Cerebellar nuclear complex (tissue), 1 donor: ENCODE measurements at regions not wholly inside any gene's neighbourhood (a gene's known extent, or its start where the extent isn't known, plus 50 kb on each side); places are given as distances from the start of the nearest gene placed in this dataset.
"Not testable (repeated sequence)": the region's sequence is repeated elsewhere in the genome, so short reads cannot be mapped to it uniquely, and the experiment has no call there.

Source experiments
- DNase-seq, 2 experiments: peaks; one replicate each; lab custom pipeline; 2025; lab: John Stamatoyannopoulos, UW

GRCh38 chr12:78269620-78270019, 438.9 kb downstream of the NAV3 start:
- no peak for DNase-seq

- DNase-seq, result no peak
Observed at GRCh38 chr12:78271546-78271945, 440.9 kb downstream of the NAV3 start.

DNA sequence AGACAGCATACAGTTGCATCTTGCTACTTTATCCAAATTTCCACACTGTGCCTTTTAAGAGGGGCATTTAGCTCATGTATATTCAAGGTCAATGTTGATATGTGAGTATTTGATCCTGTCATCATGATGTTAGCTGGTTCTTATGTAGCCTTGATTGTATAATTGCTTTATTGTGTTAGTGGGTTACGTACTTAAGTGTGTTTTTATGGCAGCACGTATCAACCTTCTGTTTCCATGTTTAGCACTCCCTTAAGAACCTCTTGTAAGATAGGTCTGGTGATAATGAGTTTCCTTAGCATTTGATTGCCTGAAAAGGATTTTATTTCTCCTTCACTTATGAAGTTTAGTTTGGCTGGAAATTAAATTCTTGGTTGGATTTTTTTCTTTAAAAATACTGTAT, 445.2 kb downstream of the NAV3 start:
- DNase-seq, result no peak

GRCh38 chr12:78278706-78279190, 448.1 kb downstream of the NAV3 start:
- DNase-seq, result no peak

GRCh38 chr12:78279567-78279966, 448.9 kb downstream of the NAV3 start:
- no peak for DNase-seq

- DNase-seq, result not testable (repeated sequence)
Observed at GRCh38 chr12:78281102-78281501, 450.4 kb downstream of the NAV3 start.

DNA sequence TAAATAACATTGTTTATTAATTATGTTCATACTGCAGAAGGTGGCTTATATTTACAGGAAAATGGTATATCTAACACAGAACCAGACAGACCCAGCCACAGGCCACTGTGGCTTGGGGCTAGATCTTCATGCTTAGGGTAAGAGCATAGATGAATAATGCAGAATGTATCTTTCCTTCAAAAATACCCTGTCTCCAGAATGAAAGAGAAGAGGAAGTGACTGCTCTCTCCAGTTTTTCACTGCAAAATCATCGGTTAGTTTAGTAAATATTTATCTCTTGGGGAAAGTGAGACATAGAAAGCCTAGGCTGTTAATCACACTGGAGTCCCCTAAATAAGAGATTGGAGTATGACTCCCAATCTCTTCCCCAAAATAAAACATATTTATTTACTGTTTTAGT, 453.7 kb downstream of the NAV3 start:
- DNase-seq, result no peak

GRCh38 chr12:78290606-78291345, 460.1 kb downstream of the NAV3 start:
- no peak for DNase-seq

GRCh38 chr12:78293059-78293686, 462.5 kb downstream of the NAV3 start:
- DNase-seq, result no peak

GRCh38 chr12:78301282-78301681, 470.6 kb downstream of the NAV3 start:
- DNase-seq, result not testable (repeated sequence)

GRCh38 chr12:78305808-78306207, 475.1 kb downstream of the NAV3 start:
- no peak for DNase-seq

DNA sequence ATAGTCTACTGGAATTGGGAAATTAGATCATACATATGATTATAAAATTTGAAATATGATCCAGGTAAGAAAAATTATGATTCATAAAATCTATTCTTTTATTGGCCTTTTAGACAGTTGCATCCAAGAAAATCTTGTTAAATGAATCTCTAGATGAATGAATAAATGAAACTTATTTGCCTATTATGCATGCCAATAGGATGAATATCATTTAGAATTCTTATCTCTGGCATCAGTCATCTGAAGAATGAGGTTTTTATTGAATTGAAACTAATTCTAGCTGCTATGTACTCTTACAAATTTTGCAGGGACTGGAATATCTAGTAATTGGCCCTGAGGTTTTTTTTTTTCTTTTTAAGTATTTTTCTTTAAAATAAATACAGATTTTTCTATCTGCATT, 475.5 kb downstream of the NAV3 start:
- DNase-seq, result no peak

- no peak for DNase-seq
Observed at GRCh38 chr12:78308701-78309100, 478.0 kb downstream of the NAV3 start.

DNA sequence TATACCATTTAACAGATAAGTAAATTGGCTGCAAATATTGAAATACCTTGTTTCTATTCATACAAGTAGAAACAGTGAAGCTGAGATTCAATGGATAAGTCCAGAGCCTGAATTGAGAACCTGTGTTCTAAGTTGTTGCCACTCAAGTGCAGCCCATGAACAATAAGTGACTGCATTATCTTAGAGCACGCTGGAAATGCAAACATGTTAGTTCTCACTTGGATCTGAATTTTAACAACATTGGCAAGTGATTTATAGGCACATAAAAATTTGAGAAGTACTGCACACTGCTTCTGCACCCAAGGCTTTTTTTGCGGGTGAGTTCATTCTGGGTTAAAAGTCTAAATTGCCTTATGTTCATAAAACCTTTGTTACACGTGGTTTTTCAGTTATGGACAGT, 484.3 kb downstream of the NAV3 start:
- DNase-seq, result no peak

DNA sequence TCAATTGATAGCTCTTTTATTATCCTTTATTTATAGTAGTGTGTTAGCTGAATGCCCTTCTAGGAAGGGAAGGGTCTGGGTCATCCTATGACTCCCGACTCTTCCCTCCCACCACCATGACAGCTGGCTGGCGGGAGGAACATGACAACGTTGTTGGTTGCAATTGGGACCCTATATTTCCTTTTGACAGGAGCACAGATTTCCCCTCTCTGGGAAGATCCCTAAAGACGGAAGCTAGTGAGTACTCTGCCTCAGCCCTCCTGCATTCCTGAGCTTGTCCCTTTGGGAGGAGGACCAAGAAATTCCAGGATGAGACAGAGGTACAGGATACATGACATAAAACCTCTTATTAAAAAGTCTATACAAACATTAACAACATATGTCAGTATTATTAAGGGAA, 485.4 kb downstream of the NAV3 start:
- DNase-seq, result no peak

DNA sequence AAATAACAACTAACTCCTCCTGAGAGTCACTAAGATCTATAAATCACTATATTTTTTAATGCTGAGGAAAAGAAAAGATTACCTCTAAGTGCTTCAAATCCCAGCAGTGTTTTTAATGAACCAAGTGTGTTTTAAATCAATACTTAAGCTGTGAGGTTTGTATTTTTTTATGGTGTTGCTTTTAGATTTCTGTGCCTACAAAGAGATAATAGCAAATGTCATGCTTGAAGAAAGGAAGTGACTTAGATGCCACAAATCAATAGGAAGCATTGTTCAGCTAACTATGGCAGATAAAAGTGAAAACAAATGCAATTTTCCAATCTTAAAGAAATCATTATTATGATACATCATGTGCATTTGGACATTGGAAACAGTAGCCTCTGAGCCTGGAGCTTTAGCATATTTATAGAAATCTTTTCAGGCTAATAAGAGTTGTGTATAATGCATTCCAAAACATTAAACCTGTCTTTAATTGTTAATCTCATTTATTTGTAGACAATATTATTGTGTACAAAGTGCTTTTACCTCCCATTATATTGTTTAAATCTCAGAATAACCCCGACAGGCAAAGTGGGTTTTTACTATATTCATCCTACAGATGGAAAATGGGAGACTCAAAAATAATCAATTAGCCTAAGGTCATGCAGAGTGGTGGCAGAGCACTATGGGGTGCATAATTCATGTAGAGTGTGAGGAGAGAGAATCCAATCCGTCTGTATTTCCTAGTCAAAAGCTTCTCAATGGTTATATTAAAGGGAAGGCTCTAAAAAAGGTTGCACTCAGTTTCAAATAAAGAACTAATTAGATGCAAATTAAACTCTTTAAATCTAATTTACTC, 486.2 kb downstream of the NAV3 start:
- DNase-seq, result no peak

DNA sequence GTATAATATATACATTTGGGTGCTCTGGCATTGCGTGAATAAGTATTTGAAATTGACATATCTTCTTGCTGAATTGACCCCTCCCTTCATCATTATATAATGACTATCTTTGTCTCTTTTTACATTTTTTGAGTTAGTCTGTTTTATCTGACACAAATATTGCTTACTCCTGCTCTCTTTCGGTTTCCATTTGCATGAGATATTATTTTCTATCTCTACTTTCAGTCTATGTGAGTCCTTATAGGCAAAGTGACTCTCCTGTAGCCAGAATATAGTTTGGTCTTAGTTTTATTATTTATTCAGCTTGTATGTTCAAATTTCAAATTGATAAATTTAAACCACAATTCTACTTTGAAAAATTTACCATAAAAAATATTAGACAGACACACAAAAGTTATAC, 491.0 kb downstream of the NAV3 start:
- no peak for DNase-seq

- no peak for DNase-seq
Observed at GRCh38 chr12:78323226-78323625, 492.5 kb downstream of the NAV3 start.

DNA sequence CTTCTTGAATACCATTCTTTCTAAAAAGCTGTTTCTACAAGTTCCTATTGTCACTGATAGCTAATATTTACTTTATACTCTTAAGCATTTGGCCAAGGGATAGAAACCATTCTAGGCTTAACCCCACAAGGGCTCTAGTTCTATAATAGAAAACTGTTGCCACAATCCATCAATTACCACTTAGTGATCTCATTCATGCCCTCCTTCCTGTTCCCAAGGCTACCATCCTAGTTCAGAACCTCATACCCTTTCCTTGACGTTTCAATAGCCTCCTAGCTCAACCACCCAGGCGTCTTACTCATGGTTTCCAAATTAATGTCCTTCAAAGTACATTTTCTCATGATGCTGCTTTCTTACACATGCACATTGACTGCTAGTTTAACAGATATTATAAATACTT, 493.5 kb downstream of the NAV3 start:
- no peak for DNase-seq

- no peak for DNase-seq
Observed at GRCh38 chr12:78328524-78328923, 497.8 kb downstream of the NAV3 start.

- DNase-seq, result peak; percentile 4 to 42
Observed at GRCh38 chr12:78330131-78330530, 499.4 kb downstream of the NAV3 start.

- no peak for DNase-seq
Observed at GRCh38 chr12:78331181-78331580, 500.5 kb downstream of the NAV3 start.

GRCh38 chr12:78331753-78332152, 501.1 kb downstream of the NAV3 start:
- no peak for DNase-seq
